OCI-M2 (cell line): ENCODE measurements at regions not wholly inside any gene's neighbourhood (a gene's known extent, or its start where the extent isn't known, plus 50 kb on each side); places are given as distances from the start of the nearest gene placed in this dataset.

Source experiments
- DNase-seq: peaks from one replicate; lab custom pipeline; 2025; ENCODE audit not compliant: unreplicated experiment; lab: John Stamatoyannopoulos, UW

DNA sequence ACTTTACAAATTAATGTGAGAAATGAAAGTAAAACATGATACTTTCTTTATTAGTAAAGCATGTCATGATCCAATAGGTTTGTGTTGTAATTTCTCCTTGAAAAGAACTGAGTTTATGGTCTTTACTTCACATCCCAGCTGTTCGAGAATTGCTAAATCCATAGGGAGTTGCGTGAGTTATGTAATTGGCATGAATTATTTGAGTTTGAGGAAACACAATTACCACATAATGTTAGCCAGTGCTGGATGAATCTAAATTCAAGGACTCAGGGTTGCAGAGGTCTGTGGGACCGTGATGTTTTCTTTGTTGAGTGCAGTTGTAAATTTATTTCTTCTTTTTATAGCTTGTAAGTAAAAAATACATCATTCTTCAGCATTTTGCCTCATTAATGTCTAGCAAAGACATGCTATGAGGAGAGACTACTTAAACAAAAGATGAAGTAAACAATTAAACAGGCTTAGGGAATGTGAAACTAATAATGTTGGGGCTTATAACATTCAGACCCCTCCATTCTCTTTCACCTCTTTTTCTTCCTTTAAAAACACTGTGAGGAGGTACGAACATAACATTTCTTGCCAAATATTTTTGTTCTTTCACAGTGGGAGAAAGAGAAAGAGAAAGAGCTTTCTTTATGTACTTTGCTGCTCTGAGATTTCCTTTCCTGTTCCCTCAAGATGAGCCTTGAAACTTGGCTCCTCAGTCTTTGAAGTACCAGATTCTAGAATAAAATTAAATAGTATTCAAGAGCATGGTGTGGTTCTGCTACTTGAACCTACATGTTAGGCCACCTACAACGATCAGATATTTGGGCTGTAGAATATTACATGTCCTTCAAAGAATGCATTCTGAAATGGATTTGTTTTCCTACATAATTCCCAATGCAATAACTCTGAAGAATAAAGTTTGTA is 159.6 kb upstream of the ANK2 start:
- DNase-seq = no peak

DNA sequence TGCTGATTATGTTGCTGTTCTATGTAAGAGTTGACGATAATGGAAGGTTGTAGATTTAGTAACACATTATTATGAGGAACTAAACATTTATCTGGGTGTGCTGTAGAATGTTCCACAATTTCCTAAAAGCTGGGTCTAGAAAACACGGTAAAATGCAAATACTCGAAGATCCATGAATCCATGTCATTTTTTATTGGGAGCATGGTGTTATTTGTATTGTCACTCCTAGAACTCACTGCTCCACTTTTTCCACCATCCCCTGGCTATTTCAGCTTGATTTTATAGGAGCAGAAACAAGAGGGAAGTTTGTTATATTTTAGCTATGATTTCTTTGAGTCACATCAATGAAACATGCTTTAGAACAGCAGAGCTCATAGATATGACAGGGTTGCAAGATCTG is 155.0 kb upstream of the ANK2 start:
- no peak for DNase-seq

DNA sequence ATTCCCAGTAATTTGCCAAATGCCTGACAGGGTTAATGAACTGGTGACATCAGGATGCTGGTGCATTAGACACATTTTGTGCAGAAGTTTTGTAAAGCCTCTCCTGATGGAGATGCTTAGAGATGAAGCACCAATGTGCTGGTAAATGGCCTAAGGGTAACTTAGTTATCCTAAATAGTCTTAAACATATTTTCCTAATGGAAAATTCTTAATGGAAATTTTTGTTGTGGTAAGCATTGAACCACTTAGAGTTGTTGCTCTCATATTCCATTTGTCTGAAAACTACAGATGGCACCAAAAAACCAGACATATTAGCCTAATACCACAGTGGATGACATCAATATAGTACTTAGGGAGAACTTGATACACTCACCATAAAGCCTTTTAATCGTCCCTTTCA is 154.5 kb upstream of the ANK2 start:
- DNase-seq = no peak

DNA sequence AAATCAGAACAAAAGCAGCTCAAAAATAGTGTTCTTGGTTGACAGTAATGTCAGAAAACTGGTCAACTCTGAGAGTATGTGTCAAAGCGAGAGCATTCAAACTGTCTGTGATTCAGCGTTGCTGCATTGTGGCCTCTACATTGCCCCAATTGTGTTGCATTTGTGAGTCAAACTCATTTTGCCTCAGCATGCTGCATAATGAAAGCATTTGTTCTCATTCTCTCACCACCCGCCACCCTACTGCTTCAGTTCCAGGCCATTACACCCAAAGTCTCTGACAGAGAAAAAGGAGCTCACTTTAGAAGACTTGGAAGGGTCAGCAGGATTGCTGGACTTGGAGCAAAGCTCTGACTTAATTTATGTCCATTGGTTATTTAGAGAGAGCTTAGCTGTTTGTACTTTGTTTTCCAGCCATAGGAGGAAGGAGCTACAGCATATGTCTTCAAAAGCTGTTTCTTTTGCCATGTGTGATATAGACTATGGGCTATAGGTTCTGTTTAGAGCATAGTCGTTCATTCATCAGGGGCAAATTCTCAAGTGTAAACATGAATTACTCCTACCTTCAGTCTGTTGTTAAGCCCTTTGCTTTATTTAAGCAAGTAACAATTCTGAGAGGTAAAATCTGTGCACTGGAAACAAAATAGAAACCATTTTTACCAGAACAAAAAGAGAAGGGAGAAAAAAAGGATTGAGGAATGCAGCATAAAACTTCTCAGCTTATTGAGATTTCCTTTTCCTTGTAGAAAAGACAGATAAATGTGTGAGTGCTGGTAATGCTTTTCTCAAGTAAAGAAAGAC is 153.4 kb upstream of the ANK2 start:
- DNase-seq = no peak

DNA sequence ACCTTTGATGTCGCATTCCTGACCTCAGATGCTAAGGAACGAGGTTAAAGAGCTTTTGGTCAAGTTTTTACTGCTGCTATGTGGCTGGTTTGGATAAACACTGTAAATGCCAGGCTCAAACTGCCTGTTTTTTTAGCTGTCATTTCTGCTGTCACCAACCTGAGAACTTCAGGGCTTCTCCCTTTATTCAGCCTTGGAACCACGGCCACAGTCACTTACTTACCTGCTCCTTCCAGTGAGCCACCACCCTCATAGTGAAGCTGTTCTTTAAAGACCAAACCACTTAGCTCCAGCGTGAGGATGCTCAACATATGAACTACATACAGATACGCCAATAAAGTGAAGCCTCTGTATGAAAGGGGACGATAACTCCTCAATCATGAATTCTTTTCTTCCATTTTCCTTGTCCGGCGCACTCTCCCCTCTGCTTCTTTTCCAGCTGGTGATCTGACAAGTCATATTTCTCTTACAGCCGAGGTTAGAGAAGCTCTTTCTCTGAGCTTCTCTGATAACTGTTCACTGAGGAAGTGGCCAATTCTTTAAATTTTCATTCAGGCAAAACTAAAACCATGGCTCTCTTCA is 152.8 kb upstream of the ANK2 start:
- no peak for DNase-seq

DNA sequence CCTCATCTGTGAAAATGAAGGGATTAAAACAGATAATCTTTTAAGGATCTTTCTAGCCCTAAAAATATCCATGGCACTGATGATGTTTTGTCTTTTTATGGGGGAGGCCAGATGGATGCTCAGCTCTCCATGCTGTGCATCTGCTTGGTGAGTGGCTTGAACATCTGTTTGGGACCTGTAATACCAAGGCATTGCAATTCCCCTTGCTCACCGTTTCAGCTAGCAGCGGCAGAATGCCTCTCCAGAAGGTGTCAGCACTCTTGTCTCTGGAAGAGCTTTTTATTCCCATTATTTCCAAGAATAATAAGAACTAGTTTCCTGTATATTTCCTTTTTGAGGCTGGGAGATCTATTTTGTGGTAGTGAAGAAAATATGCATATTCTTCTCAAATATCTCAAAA is 151.9 kb upstream of the ANK2 start:
- no peak for DNase-seq

DNA sequence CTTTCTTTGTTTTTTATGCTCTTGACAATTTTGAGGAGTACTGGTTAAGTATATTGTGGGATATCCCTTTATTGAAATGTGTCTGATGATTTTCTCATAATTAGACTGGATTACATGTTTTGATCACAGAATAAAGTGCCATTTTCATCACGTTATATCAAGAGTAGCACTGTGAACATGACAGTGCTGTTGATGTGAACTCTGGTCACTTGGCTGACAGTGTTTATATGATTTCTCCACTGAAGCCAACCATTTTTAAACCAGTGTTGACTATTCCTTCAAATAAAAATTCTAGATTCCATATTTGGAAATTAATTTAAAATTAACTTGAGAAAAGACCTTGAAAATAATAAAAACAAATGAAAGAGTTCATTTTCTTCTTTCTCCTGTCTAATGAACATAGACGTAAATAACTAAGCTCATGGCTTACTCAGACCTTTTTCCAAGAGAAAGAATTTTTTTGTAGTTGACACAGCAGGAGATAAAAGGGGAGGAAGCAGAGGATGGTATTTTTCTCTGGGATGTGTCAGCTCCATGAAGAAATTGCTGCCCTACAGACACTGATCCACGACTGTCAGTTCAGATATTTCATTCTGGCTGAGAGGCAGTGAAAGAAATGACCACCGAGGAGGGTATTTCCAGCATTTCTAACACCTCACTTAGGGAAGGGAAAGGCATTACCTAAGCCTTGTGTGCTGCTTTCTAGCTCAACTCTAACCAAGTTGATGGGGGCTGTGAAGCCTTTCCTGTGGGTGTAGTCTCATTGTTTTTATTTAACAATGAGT is 150.9 kb upstream of the ANK2 start:
- DNase-seq = no peak

DNA sequence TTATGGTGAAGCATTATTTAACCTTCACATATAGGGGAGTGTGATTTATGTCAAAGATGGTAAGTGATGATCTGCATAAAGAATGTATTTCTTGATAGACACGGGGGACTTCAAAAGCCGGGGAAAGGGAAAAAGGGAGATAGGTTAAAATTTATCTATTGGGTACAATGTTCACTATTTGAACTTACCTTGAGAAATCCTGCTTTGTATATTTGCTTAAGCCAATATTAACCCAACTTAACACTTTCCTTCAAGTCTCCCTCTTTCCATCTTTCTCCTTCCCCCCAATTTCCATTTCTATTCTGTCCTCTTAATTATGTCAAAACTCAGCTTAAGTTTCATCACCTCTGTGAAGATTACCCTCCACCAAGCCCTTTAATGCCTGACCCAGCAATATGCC is 149.0 kb upstream of the ANK2 start:
- no peak for DNase-seq

DNA sequence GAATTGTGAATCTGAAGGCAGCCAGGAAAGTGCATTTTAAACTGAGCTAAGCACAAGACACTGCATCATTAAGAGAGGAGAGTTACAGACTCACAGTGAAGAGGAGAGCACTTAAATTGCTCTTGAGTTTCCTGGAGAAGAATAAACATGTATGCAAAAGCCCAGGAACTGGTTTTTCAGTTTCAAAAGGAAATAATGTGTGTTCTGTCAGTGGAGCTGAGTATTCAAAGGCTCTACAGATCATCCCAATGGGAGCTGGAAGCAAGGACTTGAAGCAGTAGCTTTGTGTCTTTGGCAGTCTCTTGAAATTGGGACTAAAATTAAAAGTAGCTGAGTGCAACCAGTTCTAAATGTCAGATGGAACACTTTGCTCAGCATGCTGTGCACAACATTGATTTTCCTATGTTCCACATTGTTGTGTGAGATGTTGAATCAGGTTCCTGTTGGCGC is 147.5 kb upstream of the ANK2 start:
- DNase-seq = no peak

DNA sequence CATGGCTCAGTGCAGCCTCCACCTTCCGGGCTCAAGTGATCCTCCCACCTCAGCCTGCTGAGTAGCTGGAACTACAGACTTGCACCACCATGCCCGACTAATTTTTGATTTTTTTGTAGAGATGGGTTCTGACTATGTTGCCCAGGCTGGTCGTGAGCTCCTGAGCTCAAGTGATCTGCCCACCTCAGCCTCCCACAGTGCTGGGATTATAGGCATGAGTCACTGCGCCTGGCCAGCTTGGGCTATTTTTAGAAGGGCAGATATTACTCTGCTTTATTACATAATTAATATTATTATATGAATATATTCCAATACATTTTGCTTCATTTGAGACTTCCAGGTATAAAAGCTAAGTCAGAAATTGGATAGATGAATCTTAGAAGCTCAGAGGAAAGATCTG is 143.7 kb upstream of the ANK2 start:
- no peak for DNase-seq

DNA sequence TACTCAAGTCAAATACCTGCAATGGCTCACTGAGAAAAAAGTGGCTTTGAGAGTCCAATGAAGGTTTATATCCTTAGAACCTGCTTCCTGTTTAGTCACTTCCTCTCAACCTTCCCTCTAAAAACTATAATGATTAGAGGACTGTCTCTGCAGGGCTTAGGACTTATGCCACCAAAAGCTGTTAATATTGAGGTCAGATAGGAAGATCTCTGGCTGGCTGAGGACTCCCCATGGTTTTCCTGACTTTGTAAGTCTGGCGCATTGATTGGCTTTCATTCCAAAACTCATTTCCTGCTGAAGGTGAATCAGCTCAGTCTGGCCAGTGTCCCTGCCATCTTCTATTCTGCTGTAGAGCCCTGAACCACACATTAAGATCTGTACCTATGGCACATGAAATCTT is 140.9 kb upstream of the ANK2 start:
- no peak for DNase-seq

DNA sequence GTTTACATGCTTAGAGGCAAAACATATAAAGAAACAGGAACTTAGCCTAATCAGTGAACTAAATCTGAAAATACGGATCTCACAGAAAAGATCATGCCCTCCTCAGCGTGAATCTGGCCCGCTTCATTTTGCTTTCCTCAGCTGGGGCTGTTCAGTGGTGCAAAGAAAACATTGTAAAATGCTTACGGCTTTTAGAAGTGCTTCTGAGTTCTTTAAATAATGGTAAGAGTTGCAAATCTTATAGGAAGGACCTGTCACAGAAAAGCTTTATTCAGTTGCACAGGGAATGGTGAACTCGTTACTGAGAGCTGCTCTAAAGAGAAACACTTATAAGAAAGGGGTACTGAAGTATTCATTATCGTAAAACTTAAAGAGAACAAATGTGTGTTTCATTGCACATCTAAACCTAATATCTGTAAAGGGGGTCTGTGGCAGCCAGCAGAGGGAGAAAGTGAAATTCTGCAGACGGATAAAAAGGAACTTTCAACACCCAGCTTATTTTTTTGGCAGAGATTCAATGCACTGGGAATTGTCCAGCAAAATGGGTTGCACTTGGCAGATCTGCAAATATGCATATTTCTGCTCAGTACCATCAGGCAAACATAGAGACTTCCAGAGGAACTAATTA is 139.2 kb upstream of the ANK2 start:
- DNase-seq = no peak

DNA sequence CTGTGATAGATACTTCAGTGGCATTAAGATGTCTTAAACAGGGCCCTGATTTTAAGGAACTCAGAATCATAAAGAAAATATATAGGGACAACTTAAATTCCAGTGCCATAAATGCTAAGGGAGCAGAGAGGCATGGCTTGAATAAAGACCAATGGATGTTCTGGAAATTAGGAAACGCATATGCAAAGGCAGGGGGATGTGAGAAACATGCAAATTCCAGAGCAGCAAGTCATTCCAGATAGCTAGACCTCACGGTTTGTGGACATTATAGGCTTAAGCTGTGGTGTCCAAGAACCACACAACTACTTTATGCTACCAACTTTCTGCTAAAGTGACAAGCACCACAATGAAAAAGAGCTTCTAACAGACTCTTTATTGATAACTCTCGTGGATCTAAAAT is 132.6 kb upstream of the ANK2 start:
- DNase-seq = no peak

DNA sequence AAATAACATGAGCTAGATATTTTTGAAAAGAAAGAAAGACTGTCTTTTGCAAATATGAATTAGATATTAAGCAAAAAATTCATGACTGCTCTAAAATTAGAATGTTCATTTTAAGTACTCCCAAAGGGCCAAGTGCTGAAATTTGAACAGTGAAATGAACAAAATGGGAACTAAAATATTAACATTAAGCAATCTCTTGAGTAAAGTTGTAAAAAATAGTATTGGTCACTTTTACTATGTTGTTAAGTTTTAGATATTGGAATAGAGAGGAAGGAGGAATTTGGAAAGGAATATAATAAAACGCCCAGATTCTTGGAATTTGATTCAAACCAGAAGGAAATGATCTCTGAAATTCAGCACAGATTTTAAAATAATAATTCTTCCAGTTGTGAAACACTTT is 125.9 kb upstream of the ANK2 start:
- no peak for DNase-seq

DNA sequence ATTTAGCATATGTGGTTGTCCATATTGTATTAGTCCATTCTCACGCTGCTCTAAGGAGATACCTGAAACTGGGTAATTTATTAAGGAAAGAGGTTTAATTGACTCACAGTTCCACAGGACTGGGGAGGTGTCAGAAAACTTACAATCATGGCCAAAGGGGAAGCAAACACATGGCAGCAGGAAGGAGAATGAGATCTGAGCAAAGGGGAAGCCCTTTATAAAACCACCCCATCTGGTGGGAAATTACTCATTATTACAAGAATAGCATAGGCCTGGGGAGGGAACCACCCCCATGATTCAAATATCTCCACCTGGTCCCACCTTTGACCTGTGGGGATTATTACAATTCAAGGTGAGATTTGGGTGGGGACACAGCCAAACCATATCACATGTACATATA is 122.6 kb upstream of the ANK2 start:
- no peak for DNase-seq

DNA sequence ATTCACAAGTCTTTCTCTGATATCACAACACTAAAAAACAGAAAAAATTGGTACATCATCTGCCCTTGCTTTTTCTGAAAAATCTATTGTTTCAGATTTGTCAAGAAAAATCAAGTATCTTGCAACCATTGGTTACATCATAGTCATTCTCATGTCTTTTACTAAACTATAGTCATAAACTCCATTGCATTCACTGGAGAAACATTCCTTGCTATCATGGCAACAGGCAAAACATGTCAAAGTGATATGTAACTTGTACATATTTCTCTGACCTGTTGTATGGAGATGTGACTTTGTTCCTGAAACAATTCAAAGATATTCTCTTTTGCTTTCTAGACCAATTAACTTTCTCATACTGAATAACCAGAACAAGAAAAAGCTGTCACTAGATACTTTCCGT is 121.9 kb upstream of the ANK2 start:
- DNase-seq = no peak

DNA sequence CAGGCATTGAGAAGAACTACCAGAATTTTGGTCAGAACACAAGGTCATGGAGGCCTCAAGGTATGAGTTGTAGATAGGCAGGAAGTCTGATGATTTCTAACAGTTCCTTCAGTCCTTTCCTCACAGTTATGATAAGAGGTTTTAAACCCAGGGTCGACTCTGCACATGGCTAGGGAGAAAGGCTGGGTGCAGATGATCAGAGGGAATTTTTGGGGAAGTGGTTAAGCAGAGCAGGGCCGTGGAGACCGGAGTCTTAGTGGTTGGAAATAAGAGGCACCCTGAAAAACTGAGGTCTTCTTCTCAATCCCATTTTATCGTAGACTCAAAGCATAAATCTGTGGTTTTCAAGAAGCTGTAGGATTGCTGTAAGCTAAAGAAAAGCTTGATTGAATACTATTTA is 118.5 kb upstream of the ANK2 start:
- DNase-seq = peak; percentile 2

DNA sequence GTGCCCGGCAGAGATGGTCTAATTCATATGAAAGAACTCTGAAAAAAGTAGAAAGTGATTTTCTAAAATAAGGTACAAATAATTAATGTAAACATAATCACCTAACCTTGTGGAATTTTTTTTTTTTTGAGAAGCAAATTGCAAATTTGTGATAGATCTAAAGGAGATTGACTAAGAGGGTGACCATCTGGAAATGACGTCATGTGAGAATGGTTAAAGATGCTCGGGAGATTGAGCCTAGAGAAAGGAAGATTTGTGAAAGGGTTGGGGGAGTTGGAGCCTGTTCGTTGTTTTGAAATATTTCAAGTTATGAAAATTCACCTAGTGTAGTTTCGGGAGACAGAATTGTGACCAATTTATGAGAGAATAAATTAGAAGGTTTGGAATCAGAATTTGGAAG is 115.7 kb upstream of the ANK2 start:
- no peak for DNase-seq

DNA sequence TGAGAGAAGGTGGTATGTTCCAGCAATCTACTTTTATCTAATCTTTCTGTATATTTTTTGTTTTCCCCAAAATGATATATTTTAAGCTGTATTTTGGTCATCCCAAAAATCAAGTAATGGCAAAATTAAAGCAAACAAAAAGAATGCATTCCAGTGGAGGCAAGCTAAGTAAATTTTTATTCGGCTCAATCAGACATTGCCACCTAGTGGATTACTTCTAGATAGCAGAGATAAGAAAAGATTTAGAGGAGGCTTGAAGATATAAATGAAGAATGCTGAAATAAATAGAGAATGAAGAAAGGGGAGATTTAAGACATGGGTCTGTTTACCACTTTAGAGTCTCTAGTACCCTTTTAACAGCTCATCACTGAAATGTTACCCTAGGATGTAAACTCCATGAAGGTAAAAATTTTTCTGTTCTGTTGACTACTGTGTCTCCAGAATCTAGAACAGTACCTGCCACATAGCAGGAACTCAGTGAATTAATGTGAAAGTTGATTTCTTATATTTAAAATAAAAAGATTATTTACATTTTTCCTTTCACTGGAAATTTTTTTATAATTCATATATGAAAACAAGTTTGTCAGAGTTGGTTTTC is 110.9 kb upstream of the ANK2 start:
- DNase-seq = no peak

DNA sequence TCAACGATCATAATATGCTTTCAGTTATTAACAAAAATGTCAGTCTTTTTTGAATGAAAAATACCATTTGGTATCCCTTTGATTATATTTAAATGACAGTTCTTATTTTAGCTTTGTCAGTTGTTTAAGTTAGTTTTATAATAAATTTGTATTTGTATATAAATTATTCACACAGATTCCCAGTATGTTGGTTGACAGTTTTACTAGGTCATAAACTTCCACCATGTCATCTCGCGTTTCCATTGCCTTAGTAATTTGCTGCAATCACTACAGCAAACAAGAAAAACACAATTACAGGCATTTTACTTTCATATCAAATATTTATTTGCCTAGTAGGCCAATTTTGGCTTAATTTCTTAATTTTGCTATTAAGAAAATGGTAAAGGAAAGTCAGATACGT is 109.6 kb upstream of the ANK2 start:
- no peak for DNase-seq
